IMR-90 (cell line): ENCODE measurements at regions not wholly inside any gene's neighbourhood (a gene's known extent, or its start where the extent isn't known, plus 50 kb on each side); places are given as distances from the start of the nearest gene placed in this dataset.
A peak's percentile ranks its signal among the peaks of the same experiment; 100 is the strongest.
"Not testable (repeated sequence)": the region's sequence is repeated elsewhere in the genome, so short reads cannot be mapped to it uniquely, and the experiment has no call there.

Experiments
- ATAC-seq: fragments of 200-7000 bp; cut with Tn5 transposase; 2 replicates; pipeline ENCODE4 v1.9.1; 2020; ENCODE audit warnings: low read depth, mild to moderate bottlenecking, moderate library complexity
- BruUV-seq: library from RNA; stranded (reverse); fragments of 400-500 nt; replicated peaks from 2 replicates; lab custom pipeline; 2021; lab: Mats Ljungman, UMichigan
- CTCF ChIA-PET: fragments of 300-600 bp; formaldehyde crosslinking; extraction: SDS; loops from one replicate; lab custom pipeline; 2021; ENCODE audit warnings: antibody characterized with exemption; lab: Yijun Ruan, JAX
- POLR2A ChIA-PET: fragments of 300-600 bp; sonication (Branson Sonifier 250); formaldehyde crosslinking; loops from one replicate; lab custom pipeline; 2022; ENCODE audit warnings: antibody characterized with exemption; ENCODE audit not compliant: unreplicated experiment; lab: Charles Lee
- DNase-seq: peaks from one replicate; pipeline ENCODE4 v3.0.0; 2013
- H2AFZ ChIP-seq: replicated peaks from 2 replicates; pipeline ENCODE3; 2013; ENCODE audit warnings: low read length, mild to moderate bottlenecking; ENCODE audit not compliant: poor library complexity
- H2AK5ac ChIP-seq: 2 replicates; pipeline ENCODE4 v1.6.1; 2013; ENCODE audit warnings: low read depth, low read length, inconsistent platforms
- H2AK9ac ChIP-seq: replicated peaks from 2 replicates; pipeline ENCODE3; 2013; ENCODE audit warnings: mild to moderate bottlenecking, low read depth, low read length, moderate library complexity; ENCODE audit not compliant: poor library complexity
- H2BK120ac ChIP-seq: 2 replicates; pipeline ENCODE4 v1.6.1; 2013; ENCODE audit warnings: low read depth, low read length, inconsistent platforms
- H2BK15ac ChIP-seq: 3 replicates; pipeline ENCODE4 v1.6.1; 2013; ENCODE audit warnings: low read depth, low read length, inconsistent platforms
- H2BK20ac ChIP-seq: 2 replicates; pipeline ENCODE4 v1.6.1; 2013; ENCODE audit warnings: low read depth, mild to moderate bottlenecking, inconsistent platforms, low read length, moderate library complexity
- H2BK5ac ChIP-seq: 2 replicates; pipeline ENCODE4 v1.6.1; 2013; ENCODE audit warnings: mild to moderate bottlenecking, low read depth, low read length, inconsistent platforms; ENCODE audit not compliant: poor library complexity, severe bottlenecking
- H3K14ac ChIP-seq: replicated peaks from 2 replicates; pipeline ENCODE4 v1.6.1; 2013; ENCODE audit warnings: low read depth, low read length, inconsistent platforms
- H3K18ac ChIP-seq: 2 replicates; pipeline ENCODE4 v1.6.1; 2013; ENCODE audit warnings: low read depth, low read length, control low read depth
- H3K23ac ChIP-seq: 2 replicates; pipeline ENCODE4 v1.6.1; 2013; ENCODE audit warnings: low read depth, low read length, inconsistent platforms
- H3K27ac ChIP-seq: 2 replicates; pipeline ENCODE4 v1.5.1; 2013; ENCODE audit warnings: mild to moderate bottlenecking, control low read depth, low read length; ENCODE audit not compliant: insufficient read depth
- H3K27me3 ChIP-seq: 2 replicates; pipeline ENCODE4 v1.6.1; 2013; ENCODE audit warnings: low read length; ENCODE audit not compliant: control insufficient read depth, insufficient read depth
- H3K36me3 ChIP-seq: 2 replicates; pipeline ENCODE4 v1.6.1; 2013; ENCODE audit warnings: low read length, mixed read lengths; ENCODE audit not compliant: control insufficient read depth, insufficient read depth
- H3K4ac ChIP-seq: 2 replicates; pipeline ENCODE4 v1.6.1; 2013; ENCODE audit warnings: low read depth, low read length, inconsistent platforms
- H3K4me1 ChIP-seq: 2 replicates; pipeline ENCODE4 v1.6.1; 2013; ENCODE audit warnings: low read length, mixed read lengths; ENCODE audit not compliant: control insufficient read depth, insufficient read depth
- H3K4me2 ChIP-seq: 2 replicates; pipeline ENCODE4 v1.6.1; 2013; ENCODE audit warnings: low read depth, mild to moderate bottlenecking, control low read depth, low read length, moderate library complexity
- H3K4me3 ChIP-seq: 2 replicates; pipeline ENCODE4 v1.5.1; 2013; ENCODE audit warnings: low read depth, mild to moderate bottlenecking, control low read depth, low read length, moderate library complexity; ENCODE audit not compliant: insufficient read depth
- H3K56ac ChIP-seq: 2 replicates; pipeline ENCODE4 v1.6.1; 2013; ENCODE audit warnings: low read length, inconsistent platforms; ENCODE audit not compliant: insufficient read depth; ENCODE audit errors: extremely low read depth
- H3K79me1 ChIP-seq, 2 experiments: 2 replicates each; pipeline ENCODE4 v1.6.1; 2013; ENCODE audit warnings: low read length in 2 of 2, inconsistent platforms in 1 of 2, low read depth in 1 of 2
- H3K9ac ChIP-seq: 2 replicates; pipeline ENCODE4 v1.6.1; 2013; ENCODE audit warnings: low read depth, low read length, control low read depth
- H3K9me1 ChIP-seq: 2 replicates; pipeline ENCODE4 v1.6.1; 2013; ENCODE audit warnings: low read length, inconsistent platforms; ENCODE audit not compliant: insufficient read depth
- H3K9me3 ChIP-seq: 2 replicates; pipeline ENCODE4 v1.6.1; 2013; ENCODE audit warnings: low read length; ENCODE audit not compliant: control insufficient read depth, insufficient read depth
- H4K20me1 ChIP-seq: 2 replicates; pipeline ENCODE4 v1.6.1; 2013; ENCODE audit warnings: low read length, inconsistent platforms; ENCODE audit not compliant: insufficient read depth
- H4K5ac ChIP-seq: 2 replicates; pipeline ENCODE4 v1.6.1; 2013; ENCODE audit warnings: mild to moderate bottlenecking, low read depth, low read length, control low read depth
- H4K8ac ChIP-seq, 2 experiments: 2 replicates each; pipeline ENCODE4 v1.6.1; 2013; ENCODE audit warnings: low read depth in 2 of 2, low read length in 2 of 2, control low read depth in 1 of 2, inconsistent platforms in 1 of 2
- H4K91ac ChIP-seq: 2 replicates; pipeline ENCODE4 v1.6.1; 2013; ENCODE audit warnings: low read depth, low read length, inconsistent platforms; ENCODE audit not compliant: insufficient read depth
- BHLHE40 ChIP-seq: fragments of 150-350 bp; IDR thresholded peaks from 2 replicates; pipeline ENCODE4 v1.6.1; 2016; ENCODE audit warnings: mild to moderate bottlenecking, low read depth, low read length
- RCOR1 ChIP-seq: IDR thresholded peaks from 2 replicates; pipeline ENCODE4 v1.6.1; 2012; ENCODE audit warnings: mild to moderate bottlenecking, low read length, improper control_type of control experiment; ENCODE audit not compliant: insufficient replicate concordance
- WGBS, 2 experiments: methylation state at CpG; one replicate each; pipeline versions ENCODE4 v1.1.5 to v1.1.7; 2013; ENCODE audit warnings: missing lambda C conversion rate in 2 of 2; ENCODE audit not compliant: insufficient read length in 1 of 2; ENCODE audit errors: extremely low coverage in 2 of 2; 5-methylcytosine and 5-hydroxymethylcytosine counted together
- dilution Hi-C: fragments of 300-500 bp; cut with HindIII; formaldehyde crosslinking; loops from one replicate; pipeline ENCODE4 v1.14.3; 2018; ENCODE audit warnings: low sequenced_read_pairs; ENCODE audit not compliant: unreplicated experiment
- in situ Hi-C: fragments of 300-500 bp; cut with MboI; formaldehyde crosslinking; loops from 3 replicates; pipeline ENCODE4 v1.14.3; 2019; ENCODE audit warnings: low sequenced_read_pairs, inconsistent platforms, mixed read lengths
- intact Hi-C: fragments of 100-400 bp; cut with micrococcal nuclease; formaldehyde crosslinking; loops from 2 replicates; pipeline ENCODE4 v1.10.0; 2022

- Histone ChIP-seq H4K20me1 (no peaks in the 10 kb centered on the region), H2BK20ac (peak overlapping the region; percentile 35; the same call in 1 of the 2 replicates), H3K56ac (no peak overlapping the region), H3K27me3 (no peaks in the 10 kb centered on the region), H3K4me2 (no peak overlapping the region), H3K27ac (no peak overlapping the region), H3K23ac (peak overlapping the region; percentile 14; the same call in 1 of the 2 replicates), H2AFZ (no peak overlapping the region), H3K9me3 (no peaks in the 10 kb centered on the region), H3K18ac (peak overlapping the region; percentile 47; the same call in 1 of the 2 replicates), H3K4me3 (no peak overlapping the region), H2AK9ac (no peak overlapping the region), H3K14ac (peak overlapping the region; percentile 12; the same call in 1 of the 2 replicates), H4K91ac (no peak overlapping the region), H3K36me3 (no peaks in the 10 kb centered on the region), H4K5ac (no peak overlapping the region), H2AK5ac (no peak overlapping the region), H4K8ac (peak overlapping the region in 1 of 2 experiments; percentile 61; a peak in 2 of 4 replicates), H2BK15ac (no peak overlapping the region), H2BK5ac (no peak overlapping the region), H3K9ac (no peak overlapping the region), H3K4ac (no peak overlapping the region; the same call in 1 of the 2 replicates), H3K4me1 (peaks cover 13% of the 10 kb centered on the region), H3K9me1 (peaks cover 4% of the 10 kb centered on the region), H3K79me1 (no peaks in the 10 kb centered on the region), H2BK120ac (peak overlapping the region; percentile 65)
- BruUV-seq = no TSS peak
- POLR2A ChIA-PET = no interaction called here
- in situ Hi-C loops (no loop called here), dilution Hi-C loops (no loop called here), intact Hi-C loops (no loop called here)
- TF ChIP-seq RCOR1 (no peak), BHLHE40 (no peak)
- CTCF ChIA-PET = interaction anchor here (1.0 kb wide), 1 partner anchor 30 kb away, joined by 3 read pairs; no protein-coding TSS in a partner anchor
- WGBS, 2 experiments = 100% methylated on average over 1 of the region's 1 CpG; no CpG with 5 or more reads in 1 of the 2 experiments
- peak; percentile 17 for DNase-seq
- no peak for ATAC-seq
Observed at GRCh38 chr1:197837911-197838310, 62.6 kb upstream of the DENND1B start.

GRCh38 chr1:197836356-197836755, 61.1 kb upstream of the DENND1B start:
- H2AK5ac ChIP-seq, H4K20me1 ChIP-seq, H3K79me1 ChIP-seq, H2BK15ac ChIP-seq, H3K4me2 ChIP-seq, H2AFZ ChIP-seq, H4K8ac ChIP-seq, H2BK20ac ChIP-seq, POLR2A ChIA-PET, DNase-seq, in situ Hi-C loops, H3K27me3 ChIP-seq, H3K27ac ChIP-seq, ATAC-seq, H3K4ac ChIP-seq, H2BK120ac ChIP-seq, H4K91ac ChIP-seq, H3K9ac ChIP-seq, H2AK9ac ChIP-seq, dilution Hi-C loops, H3K4me3 ChIP-seq, H3K9me1 ChIP-seq, H3K36me3 ChIP-seq, H3K56ac ChIP-seq, intact Hi-C loops, H3K14ac ChIP-seq, CTCF ChIA-PET, H3K4me1 ChIP-seq, H3K9me3 ChIP-seq, H2BK5ac ChIP-seq, H3K18ac ChIP-seq, H4K5ac ChIP-seq, BruUV-seq, H3K23ac ChIP-seq: not testable (repeated sequence)
- no CpG with 5 or more reads among the region's 1 CpG for WGBS, 2 experiments
